Cardiac fibroblast (primary cell): ENCODE measurements at regions not wholly inside any gene's neighbourhood (a gene's known extent, or its start where the extent isn't known, plus 50 kb on each side); places are given as distances from the start of the nearest gene placed in this dataset.

ENCODE experiments used
- DNase-seq, 2 donors: peaks; one replicate each; pipeline versions ENCODE4 v3.0.0 to v3.0.0-alpha.2; 2010; ENCODE audit warnings: low read depth in 2 of 2
- H3K4me3 ChIP-seq, 2 donors: replicated peaks in 1 of 2; 1 replicate in 1 of 2; 2 replicates in 1 of 2; pipeline ENCODE4 v1.5.1; 2011; ENCODE audit warnings: low read depth in 2 of 2, low read length in 2 of 2, mild to moderate bottlenecking in 2 of 2, moderate library complexity in 1 of 2
- TF ChIP-seq, protein P1 (sequence below): IDR thresholded peaks from one replicate; pipeline ENCODE4 v1.5.1; 2011; ENCODE audit warnings: low read depth, mild to moderate bottlenecking, low read length, inconsistent platforms

DNA sequence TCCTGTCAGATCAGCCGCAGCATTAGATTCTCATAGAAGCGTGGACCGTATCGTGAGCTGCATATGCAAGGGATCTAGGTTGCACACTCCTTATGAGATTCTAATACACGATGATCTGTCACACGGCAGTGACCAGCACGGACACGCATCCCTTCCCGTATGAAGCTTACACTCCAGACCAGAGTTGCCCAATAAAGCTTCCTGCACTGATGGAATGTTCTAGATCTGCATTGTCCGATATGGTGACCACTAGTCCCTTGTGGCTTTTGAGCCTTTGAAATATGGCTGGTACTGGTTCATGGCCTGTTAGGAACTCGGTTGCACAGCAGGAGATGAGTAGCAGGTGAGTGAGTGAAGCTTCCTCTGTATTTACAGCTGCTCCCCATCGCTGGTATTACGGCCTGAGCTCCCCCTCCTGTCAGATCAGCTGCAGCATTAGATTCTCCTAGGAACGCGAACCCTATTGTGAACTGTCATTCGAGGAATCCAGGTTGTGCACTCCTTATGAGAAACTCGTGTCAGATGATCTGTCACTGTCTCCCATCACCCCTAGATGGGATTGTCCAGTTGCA lies 49.8 kb upstream of the ZCCHC14 start:
- DNase-seq, result no peak
- H3K4me3 ChIP-seq, result no peak overlapping the region
- TF ChIP-seq, protein P1, sequence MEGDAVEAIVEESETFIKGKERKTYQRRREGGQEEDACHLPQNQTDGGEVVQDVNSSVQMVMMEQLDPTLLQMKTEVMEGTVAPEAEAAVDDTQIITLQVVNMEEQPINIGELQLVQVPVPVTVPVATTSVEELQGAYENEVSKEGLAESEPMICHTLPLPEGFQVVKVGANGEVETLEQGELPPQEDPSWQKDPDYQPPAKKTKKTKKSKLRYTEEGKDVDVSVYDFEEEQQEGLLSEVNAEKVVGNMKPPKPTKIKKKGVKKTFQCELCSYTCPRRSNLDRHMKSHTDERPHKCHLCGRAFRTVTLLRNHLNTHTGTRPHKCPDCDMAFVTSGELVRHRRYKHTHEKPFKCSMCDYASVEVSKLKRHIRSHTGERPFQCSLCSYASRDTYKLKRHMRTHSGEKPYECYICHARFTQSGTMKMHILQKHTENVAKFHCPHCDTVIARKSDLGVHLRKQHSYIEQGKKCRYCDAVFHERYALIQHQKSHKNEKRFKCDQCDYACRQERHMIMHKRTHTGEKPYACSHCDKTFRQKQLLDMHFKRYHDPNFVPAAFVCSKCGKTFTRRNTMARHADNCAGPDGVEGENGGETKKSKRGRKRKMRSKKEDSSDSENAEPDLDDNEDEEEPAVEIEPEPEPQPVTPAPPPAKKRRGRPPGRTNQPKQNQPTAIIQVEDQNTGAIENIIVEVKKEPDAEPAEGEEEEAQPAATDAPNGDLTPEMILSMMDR, result no peak
